HPDE6-E6E7 (cell line): ENCODE measurements at regions not wholly inside any gene's neighbourhood (a gene's known extent, or its start where the extent isn't known, plus 50 kb on each side); places are given as distances from the start of the nearest gene placed in this dataset.
"Not testable (repeated sequence)": the region's sequence is repeated elsewhere in the genome, so short reads cannot be mapped to it uniquely, and the experiment has no call there.

Source experiments
- DNase-seq: peaks from one replicate; pipeline ENCODE4 v3.0.0; 2011; ENCODE audit warnings: missing footprints; ENCODE audit errors: extremely low spot score

DNA sequence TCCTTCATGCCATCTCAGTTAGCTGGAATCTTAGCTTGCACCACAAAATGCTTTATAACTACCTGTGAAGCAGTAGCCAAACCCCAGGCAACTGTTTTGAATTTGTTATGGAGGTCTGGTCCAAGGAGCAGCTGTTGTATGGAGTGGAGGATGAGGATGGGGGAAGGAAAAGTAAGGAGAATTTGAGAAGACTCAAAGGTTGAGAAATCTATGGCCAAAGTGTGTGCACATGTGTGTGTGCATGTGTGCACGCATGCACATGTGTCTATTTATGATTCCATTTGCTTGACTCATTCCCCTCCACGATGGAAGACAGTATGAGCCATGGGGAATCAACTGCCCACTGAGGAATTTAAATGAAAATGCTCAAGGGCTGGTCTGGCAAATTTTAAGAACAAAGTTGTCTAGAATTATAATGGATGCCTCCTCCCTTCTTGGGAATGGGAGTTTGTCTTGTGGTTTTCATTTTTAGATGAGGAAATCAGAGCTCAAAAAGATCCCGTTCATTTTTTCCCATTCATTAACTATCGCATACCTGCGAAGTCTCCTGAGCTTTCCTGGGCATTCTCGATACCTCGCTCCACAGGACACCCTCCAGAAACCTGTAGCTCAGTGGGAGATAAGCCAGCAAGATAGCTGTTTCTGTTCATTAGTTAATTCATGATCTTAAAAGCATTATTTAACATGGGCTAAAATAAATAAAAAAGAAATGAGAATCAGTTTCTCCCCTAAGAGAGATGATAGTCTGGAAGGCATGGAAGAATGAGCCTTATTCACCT is 152.3 kb upstream of the NEDD9 start:
- DNase-seq: no peak

DNA sequence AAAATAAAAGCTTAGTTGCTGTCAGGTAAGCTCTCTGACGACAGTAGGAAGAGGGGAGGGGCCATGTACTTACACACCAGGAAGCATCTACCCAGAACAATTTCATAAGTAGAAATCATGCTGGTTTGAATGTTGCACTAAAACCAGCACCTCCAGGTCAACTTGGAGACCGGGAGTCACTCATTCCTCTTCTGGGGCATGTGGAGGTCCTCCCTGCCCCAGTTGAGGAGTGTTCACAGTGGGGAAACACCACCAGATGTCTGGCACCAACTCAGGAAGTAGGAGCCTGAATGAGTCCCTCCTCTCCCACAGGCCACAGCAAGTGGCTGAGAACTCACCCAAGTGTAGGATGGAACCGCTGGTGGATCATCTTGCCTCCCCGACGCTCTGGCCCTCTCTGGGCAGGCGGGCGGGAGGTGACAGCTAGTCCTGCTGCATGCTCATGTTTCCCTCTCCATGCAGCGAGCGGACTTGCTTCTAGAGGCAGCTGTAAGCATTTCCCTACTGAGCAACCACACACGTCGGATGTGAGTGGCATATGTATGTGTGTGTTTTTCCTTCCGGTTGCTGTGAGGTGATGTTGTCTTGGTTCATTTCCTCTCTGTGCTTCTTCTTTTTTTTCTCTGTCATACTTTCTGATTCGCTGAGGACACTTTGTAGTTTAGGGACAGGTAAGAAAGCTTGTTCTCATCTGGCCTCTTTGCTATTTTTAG is 149.5 kb upstream of the NEDD9 start:
- no peak for DNase-seq

DNA sequence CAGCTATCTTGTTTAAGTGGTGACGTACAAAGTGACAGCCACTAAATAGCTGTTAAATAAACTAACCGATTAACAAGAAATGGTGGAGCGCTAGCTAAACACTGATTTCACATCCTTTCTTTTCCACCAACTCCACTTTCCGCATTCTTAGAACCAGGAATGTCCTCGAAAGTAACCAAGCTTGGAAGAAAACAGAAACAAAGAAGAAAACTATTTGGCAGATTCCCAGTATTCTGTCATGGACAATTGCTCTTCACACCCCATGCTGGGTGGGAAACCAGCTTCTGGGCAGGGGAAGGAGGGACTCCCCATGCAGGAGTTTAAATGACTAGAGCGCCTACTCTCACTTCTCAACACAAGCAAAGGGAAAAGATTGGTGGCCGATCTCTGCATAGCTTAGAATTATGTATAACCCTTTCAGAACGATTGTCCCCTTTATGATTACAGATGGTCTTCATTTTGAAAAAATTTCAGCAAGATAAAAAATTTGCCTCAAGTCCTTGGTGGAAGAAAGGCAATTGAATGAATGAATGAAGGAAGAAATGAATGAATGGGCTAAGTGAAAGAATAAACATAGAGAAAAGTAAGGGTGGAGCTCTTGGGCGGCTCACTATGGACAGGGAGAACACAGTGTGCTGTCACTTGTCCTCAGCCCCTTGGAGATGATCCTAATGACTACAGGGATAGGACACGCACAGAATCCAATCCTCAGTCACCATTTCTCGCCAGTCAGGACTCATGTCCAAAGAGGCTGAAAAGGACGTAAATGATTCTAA is 148.7 kb upstream of the NEDD9 start:
- DNase-seq: no peak

DNA sequence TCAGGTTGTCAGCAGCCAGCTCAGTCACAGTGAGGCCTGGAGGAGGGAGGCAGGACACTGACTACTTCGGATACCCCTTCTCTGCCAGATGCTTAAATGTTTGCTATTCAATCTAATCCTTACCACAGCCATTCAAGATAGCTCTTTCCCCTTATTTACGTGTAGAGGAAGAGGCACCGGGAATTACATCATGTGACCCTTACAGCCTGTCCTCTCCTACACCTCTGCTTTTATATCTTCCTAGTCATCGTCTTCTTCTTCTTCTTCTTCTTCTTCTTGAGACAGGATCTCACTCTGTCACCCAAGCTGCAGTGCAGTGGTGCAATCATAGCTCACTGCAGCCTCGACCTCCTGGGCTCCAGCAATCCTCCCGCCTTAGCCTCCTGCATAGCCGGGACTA is 148.1 kb upstream of the NEDD9 start:
- no peak for DNase-seq

DNA sequence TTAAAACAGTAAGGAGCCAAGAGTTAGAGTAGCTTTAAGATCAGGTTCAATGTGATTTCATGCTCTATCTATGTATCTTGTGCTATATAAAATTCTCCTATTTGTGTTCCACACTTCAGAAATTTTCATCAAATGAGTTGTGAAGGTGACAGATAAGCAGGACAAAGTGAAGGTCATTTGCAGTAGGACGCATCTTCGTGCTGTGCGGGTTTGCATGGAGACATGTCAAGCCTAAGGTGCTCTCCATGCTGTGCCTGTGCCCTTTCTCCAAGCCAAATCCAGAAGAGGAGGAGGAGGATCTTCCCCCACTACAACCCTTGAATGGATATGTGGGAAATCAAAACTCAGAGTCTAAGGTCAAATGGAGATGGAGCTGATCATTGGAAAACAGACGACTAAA is 147.3 kb upstream of the NEDD9 start:
- no peak for DNase-seq

DNA sequence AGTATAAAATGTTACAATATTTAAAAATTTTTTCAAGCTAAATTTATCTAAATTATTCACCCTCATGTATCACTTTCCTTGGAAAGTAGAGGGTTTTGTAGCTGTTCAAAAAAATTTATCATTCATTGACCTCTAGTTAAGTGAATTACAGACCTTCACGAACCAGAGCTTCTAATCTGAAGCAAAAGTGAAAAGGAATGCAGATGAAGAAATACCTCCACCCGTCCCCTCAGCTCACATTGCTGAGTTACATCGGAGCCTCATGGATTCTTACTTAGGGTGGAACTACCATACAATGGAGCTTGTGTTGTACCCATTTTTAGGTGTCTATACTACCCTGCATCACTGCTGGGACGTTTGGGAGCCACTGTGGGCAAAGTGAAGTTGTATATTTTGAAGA is 146.2 kb upstream of the NEDD9 start:
- DNase-seq: no peak

DNA sequence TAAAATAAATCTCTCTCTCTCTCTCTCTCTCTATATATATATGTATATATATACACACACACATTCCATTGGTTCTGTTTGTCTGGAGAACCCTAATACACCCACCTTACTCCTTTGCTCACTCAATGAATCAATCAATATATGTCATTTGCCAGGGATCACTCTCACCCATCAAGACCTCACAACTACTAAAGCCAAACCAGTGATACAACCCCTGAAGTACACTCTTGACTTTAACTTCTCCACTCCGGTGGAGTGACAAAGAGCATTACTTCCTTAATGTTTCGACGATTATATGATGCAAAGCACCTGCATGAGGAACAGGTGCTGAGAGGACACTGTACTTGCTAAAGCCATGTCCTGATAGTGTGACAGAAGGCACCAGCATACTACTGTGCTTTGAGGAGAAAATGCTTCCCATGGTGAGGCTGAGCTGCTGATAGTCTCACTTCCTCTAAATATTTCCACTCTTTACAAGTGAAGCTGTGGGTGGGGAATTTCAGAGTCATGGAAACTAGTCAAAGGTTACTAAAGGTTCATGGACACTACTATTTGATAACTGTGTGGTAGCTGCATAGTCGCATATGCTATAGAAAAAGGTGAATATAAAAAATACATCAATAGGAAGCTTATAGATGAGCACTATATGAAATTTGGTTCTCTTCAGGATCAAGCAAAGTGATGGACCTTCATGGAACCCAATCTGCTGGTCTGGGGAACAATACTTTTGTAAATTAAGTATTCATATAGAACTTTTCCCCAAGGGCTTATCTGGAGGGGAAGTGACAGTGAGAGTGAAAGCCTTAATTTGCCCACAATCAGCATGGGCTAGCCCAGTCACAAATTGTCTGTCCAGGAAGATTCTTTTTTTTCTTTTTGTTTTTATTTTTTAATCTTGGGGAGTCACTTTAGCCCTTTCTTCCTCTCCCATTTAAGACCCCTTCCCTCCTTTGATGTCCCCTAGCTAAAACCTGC is 141.9 kb upstream of the NEDD9 start:
- DNase-seq: no peak

DNA sequence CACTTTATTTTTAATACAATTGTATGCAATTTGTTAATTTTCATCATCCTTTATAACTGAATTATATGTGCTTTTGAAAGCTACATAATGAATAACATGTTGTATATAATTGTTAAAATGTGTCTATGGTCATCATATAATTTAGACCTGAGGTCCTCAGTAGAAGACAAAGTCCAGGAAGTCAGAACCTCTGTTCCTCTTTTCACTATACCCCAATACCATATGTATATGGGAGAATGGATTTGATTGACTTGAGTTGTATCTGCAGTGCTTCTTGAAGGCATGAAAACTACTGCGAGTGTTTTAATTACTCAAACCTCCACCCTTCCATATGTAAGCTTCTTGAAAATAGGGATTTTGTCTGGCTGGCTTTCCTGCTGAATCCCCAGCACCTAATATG is 140.7 kb upstream of the NEDD9 start:
- no peak for DNase-seq

DNA sequence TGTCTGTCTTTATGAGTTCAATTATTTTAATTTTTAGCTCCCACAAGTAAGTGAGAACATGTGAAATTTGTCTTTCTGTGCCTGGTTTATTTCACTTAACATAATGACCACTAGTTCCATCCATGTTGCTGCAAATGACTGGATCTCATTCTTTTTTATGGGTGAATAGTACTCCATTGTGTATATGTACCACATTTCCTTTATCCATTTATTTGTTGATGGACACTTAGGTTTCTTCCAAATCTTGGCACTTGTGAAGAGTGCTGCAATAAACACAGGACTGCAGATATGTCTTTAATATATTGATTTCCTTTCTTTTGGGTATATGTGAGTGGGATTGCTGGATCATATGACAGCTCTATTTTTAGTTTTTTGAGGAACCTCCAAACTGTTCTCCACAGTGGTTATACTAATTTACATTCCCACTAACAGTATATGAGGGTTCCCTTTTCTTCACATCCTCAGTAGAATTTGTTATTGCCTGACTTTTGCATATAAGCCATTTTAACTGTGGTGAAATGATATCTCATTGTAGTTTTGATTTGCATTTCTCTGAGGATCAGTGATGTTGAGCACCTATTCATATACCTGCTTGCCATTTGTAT is 139.8 kb upstream of the NEDD9 start:
- DNase-seq: not testable (repeated sequence)

DNA sequence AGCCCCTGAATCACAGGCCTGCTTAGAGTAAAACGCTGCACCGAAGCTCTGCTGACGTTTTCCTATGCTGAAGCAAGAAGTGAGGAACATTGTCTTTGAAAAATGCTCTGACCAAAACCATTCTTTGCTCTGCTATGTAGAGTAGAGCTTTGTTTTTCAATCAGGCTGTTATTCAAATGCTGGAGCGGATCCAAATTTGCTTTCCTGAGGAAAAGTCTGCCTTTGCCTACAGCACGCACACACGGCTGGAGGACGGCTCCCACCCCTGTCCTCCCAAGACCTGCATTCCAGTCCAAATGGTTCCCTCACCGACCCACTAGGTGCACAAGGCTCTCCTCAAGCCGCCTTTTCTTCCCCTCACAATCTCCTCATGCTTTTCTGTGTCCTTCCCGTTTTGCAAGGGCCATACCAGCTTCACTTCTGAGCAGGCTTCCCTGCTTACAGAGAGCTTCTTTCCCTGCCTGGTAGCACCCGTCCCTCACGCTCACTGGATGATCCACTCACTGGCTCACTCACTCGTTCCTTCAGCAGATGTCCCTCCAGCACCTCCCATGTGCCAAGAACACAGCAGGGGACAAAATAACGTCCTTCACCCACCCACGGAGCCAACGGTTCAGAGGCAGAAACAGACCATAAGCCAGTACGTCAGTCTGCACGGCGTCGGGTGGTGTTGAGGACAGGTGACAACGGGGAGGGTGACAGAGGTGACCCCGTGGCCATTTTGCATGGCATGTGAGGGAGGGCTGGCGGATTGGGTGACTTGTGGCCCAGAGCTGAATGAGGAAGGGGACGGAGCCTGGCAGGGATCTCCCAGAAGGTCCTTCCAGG is 137.9 kb upstream of the NEDD9 start:
- DNase-seq: no peak

DNA sequence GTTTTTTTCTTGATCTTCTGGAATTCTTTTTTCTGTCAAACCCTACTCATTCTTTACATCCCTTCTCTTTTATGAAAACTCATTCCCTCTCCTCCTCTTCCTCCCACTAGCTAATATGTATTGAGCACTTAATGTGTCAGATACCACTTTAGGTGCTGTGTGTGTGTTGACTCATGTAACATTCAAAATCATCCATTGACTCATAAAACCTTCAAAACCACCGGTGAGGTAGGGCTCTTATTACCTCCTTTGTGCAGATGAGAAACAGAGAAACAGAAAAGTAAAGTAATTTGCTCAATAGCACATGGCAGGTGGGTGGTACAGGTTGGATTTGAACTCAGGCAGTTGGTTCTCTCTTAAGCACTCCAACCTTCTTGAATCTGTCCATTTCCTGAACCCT is 136.3 kb upstream of the NEDD9 start:
- DNase-seq: peak; percentile 33

DNA sequence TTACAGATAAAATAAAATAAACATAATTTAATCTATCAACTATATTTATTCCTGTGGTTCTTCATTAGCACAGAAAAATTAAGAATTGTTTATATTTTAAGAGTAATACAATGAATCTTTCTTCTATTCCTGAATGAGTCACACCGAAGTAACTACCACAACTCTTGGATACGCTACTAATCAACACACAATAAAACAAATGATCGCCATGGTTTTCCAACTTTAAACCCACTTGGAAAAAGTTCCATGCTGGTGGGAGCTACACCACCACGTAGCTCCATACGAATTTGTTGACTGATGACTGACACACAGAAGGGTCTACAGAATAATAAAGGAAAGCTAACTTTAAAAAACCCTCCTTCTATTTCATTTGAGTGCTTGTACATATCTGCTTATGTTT is 135.8 kb upstream of the NEDD9 start:
- DNase-seq: no peak

DNA sequence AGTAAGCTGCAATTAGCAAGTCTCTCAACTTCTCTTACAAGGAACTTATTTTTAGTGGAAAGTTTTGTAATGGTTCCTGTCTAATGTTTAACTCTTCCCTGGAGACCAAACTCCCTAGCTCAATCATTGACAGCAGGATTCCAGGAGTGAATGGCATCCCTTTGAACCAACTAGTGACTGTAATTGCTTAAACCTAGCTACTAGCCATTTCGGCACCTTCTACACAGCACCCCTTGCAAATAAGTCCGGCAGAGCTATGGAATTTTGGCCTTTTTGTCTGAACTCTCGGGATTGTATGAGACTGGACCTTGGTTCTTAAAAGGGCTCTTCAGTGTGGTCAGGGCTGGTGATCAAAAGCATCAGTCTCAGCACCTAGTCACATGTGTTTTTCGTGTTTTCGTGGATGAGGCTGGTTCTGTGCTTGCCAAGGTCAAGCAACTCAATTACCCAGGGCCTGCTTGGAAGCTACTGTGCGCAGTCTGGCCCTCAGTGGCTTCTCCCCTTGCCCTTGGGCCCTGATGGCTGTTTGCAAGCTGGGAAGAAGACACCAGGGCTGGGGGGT is 135.3 kb upstream of the NEDD9 start:
- no peak for DNase-seq

DNA sequence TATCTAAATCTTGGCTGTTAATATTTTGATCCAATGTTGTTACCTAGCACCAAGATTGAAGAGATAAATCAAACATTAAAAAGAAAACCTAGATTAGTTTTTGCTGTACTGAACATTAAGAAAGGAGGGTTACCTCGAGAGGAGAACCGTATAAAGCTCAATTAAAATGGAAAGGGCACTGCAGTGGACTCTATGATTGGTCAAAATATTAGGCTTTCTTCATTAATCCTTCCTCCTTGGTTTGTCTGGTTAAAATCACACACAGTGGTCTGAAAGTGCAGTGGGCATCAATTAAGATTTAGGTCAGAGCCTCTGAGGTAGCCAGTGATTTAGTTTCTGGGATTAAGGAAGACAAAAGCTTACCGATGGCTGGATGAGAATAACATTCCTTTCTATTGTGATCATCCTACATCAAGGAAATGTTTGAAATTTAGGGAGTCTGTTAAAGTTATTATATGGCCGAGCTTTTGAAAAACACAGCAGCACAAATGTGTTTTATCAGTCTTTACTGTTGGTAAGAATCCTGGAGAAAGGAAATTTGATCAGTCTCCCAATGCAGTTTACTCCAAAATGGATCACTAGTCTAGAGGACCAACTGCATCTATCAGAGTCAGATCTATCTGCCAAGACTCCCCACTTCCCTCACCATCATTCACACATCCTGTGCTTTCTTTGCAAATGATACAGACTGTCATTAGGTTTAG is 134.6 kb upstream of the NEDD9 start:
- DNase-seq: no peak

DNA sequence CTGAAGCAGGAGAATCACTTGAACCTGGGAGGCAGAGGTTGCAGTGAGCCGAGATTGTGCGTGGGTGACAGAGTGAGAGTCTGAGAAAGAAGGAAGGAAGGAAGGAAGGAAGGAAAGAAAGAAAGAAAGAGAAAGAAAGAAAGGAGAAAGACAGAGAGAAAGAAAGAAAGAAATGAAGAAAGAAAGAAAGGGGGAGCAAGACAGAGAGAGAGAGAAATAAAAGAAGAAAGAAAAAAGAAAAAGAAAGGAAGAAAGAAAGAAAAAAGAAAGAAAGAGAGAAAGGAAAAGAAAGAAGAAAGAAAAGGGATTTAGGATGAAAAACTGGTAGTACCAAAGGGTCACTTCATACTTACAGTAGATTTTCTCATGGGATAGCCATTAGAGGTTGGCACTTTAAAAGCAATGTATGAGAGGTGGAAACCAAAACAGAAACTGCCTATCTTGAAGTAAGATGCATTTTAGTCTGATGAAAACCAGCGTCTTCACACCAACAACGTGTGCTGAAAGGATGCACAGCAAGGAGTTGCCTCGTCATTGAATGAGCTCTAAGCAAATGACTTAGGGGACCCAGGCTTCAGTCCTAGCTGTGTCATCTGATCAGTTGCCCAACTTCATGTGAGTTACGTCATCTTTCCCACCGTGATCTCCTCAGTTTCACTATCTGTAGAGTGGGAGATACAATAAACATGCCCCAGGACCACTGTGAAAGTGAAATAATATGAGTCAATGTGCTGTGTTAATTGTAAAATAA is 133.9 kb upstream of the NEDD9 start:
- no peak for DNase-seq

DNA sequence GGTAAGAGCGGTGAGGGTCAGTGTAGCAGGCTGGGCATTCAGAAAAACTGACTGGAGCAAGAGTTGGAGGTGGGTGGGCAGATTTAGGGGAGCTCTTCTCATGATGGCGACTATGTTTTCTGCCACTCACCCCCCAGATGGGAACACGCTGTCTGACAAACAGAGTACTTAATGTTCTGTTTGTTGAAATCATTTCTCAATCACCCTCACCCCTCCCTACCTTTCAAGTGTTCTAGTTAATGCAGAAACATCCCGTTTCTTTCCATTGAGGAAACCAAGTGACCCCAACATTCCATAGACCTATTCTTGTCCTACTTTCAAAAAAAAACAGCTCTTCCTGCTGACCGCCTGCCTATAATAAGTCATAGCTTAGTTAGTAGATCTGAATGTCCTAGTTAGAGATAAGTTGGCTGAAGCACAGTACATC is 132.5 kb upstream of the NEDD9 start:
- DNase-seq: no peak

DNA sequence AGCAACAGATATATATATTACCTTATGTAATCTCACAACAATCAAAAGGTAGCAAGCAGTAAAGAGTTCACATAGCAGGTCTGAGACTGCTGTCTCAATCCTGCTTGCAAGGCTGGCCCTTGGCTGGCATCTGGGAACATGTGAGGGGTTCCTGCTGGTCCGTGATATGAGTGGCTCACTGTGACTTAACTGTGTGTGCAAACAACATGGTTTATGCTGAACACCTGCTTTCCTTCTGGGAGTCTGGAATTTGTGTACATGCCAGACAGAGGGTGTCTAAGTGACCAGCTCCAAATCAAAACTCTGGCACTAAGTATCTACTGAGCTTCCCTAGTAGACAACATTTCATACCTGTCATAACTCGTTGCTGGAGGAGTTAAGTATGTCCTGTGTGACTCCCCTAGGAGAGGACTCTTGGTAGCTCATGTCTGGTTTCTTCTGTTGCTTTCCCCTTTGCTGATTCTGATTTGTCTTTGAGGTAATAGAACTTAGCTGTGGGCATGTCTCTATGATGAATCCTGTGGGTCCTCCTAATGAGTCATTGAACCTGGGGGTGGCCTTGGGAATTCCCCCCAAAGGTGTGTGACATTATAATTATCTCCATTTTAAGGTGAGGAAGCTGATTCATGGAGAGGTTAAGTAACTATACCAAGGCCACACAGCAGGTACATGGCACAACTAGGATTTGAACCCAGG is 131.6 kb upstream of the NEDD9 start:
- DNase-seq: no peak

DNA sequence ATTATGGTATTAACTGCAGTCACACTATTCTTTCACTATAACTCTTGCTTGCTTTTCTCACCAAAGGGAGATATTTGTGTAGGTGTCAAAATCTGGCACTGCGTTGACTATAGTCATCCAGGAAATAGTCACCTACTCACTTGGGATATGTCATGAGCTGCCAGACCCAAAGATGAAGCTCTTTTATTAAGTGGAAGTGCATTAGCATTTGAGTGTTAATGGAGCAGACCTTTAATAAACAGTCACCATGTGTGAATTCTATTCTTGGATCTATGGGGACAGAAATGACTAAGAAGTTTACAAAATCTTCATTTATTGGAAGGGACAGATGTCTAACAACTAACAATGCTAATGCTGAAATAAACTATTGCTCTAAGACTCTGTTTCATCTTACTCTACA is 130.1 kb upstream of the NEDD9 start:
- no peak for DNase-seq
